ENCODE measurements at regions not wholly inside any gene's neighbourhood (a gene's known extent, or its start where the extent isn't known, plus 50 kb on each side); places are given as distances from the start of the nearest gene placed in this dataset.

GRCh38 chr14:81632157-81632556, 98.5 kb upstream of the SEL1L start:
- H3K27ac ChIP-seq (ENCODE audit: low read length) = no peak overlapping the region
- H3K27me3 ChIP-seq (ENCODE audit: low read depth, low read length) = no peaks in the 10 kb centered on the region
- no peaks in the 10 kb centered on the region for H3K9me3 ChIP-seq (ENCODE audit: control insufficient read depth in 1 of 2, low read length in 2 of 2)
- H3K4me3 ChIP-seq (ENCODE audit: low read depth in 1 of 2, low read length in 2 of 2) = no peak overlapping the region
- no peaks in the 10 kb centered on the region for H3K4me1 ChIP-seq (ENCODE audit: control insufficient read depth in 1 of 2, insufficient read depth in 2 of 2, low read length in 2 of 2)
- H3K36me3 ChIP-seq (ENCODE audit: control insufficient read depth in 1 of 2, insufficient read depth in 2 of 2, low read length in 2 of 2) = no peaks in the 10 kb centered on the region

- Histone ChIP-seq H3K27ac (ENCODE audit: low read length) (no peak overlapping the region), H3K4me3 (ENCODE audit: low read depth in 1 of 2, low read length in 2 of 2) (no peak overlapping the region), H3K27me3 (ENCODE audit: low read depth, low read length) (no peaks in the 10 kb centered on the region), H3K9me3 (ENCODE audit: control insufficient read depth in 1 of 2, low read length in 2 of 2) (no peaks in the 10 kb centered on the region), H3K4me1 (ENCODE audit: control insufficient read depth in 1 of 2, insufficient read depth in 2 of 2, low read length in 2 of 2) (no peaks in the 10 kb centered on the region), H3K36me3 (ENCODE audit: control insufficient read depth in 1 of 2, insufficient read depth in 2 of 2, low read length in 2 of 2) (no peaks in the 10 kb centered on the region)
Measured at GRCh38 chr14:81633496-81633895, 99.8 kb upstream of the SEL1L start.

GRCh38 chr14:81637639-81638038, 104.0 kb upstream of the SEL1L start:
- Histone ChIP-seq H3K36me3 (ENCODE audit: control insufficient read depth in 1 of 2, insufficient read depth in 2 of 2, low read length in 2 of 2) (no peaks in the 10 kb centered on the region), H3K4me3 (ENCODE audit: low read depth in 1 of 2, low read length in 2 of 2) (no peak overlapping the region), H3K27me3 (ENCODE audit: low read depth, low read length) (no peaks in the 10 kb centered on the region), H3K9me3 (ENCODE audit: control insufficient read depth in 1 of 2, low read length in 2 of 2) (no peaks in the 10 kb centered on the region), H3K4me1 (ENCODE audit: control insufficient read depth in 1 of 2, insufficient read depth in 2 of 2, low read length in 2 of 2) (no peaks in the 10 kb centered on the region), H3K27ac (ENCODE audit: low read length) (no peak overlapping the region)

- no peaks in the 10 kb centered on the region for H3K4me1 ChIP-seq (ENCODE audit: control insufficient read depth in 1 of 2, insufficient read depth in 2 of 2, low read length in 2 of 2)
- H3K27me3 ChIP-seq (ENCODE audit: low read depth, low read length) = no peaks in the 10 kb centered on the region
- H3K9me3 ChIP-seq (ENCODE audit: control insufficient read depth in 1 of 2, low read length in 2 of 2) = no peaks in the 10 kb centered on the region
- H3K36me3 ChIP-seq (ENCODE audit: control insufficient read depth in 1 of 2, insufficient read depth in 2 of 2, low read length in 2 of 2) = no peaks in the 10 kb centered on the region
- H3K4me3 ChIP-seq (ENCODE audit: low read depth in 1 of 2, low read length in 2 of 2) = no peak overlapping the region
- no peak overlapping the region for H3K27ac ChIP-seq (ENCODE audit: low read length)
Measured at GRCh38 chr14:81638656-81639280, 105.1 kb upstream of the SEL1L start.

GRCh38 chr14:81653626-81654025, 120.0 kb upstream of the SEL1L start:
- Histone ChIP-seq H3K4me3 (ENCODE audit: low read depth in 1 of 2, low read length in 2 of 2) (no peak overlapping the region), H3K9me3 (ENCODE audit: control insufficient read depth in 1 of 2, low read length in 2 of 2) (no peaks in the 10 kb centered on the region), H3K27ac (ENCODE audit: low read length) (no peak overlapping the region), H3K36me3 (ENCODE audit: control insufficient read depth in 1 of 2, insufficient read depth in 2 of 2, low read length in 2 of 2) (no peaks in the 10 kb centered on the region), H3K4me1 (ENCODE audit: control insufficient read depth in 1 of 2, insufficient read depth in 2 of 2, low read length in 2 of 2) (no peaks in the 10 kb centered on the region), H3K27me3 (ENCODE audit: low read depth, low read length) (no peaks in the 10 kb centered on the region)

- Histone ChIP-seq H3K4me3 (ENCODE audit: low read depth in 1 of 2, low read length in 2 of 2) (no peak overlapping the region), H3K9me3 (ENCODE audit: control insufficient read depth in 1 of 2, low read length in 2 of 2) (no peaks in the 10 kb centered on the region), H3K36me3 (ENCODE audit: control insufficient read depth in 1 of 2, insufficient read depth in 2 of 2, low read length in 2 of 2) (no peaks in the 10 kb centered on the region), H3K4me1 (ENCODE audit: control insufficient read depth in 1 of 2, insufficient read depth in 2 of 2, low read length in 2 of 2) (no peaks in the 10 kb centered on the region), H3K27ac (ENCODE audit: low read length) (no peak overlapping the region), H3K27me3 (ENCODE audit: low read depth, low read length) (no peaks in the 10 kb centered on the region)
Measured at GRCh38 chr14:81655423-81656314, 122.0 kb upstream of the SEL1L start.

- no peak overlapping the region for H3K27ac ChIP-seq (ENCODE audit: low read length)
- H3K27me3 ChIP-seq (ENCODE audit: low read depth, low read length) = no peaks in the 10 kb centered on the region
- H3K4me1 ChIP-seq (ENCODE audit: control insufficient read depth in 1 of 2, insufficient read depth in 2 of 2, low read length in 2 of 2) = no peaks in the 10 kb centered on the region
- no peak overlapping the region for H3K4me3 ChIP-seq (ENCODE audit: low read depth in 1 of 2, low read length in 2 of 2)
- H3K9me3 ChIP-seq (ENCODE audit: control insufficient read depth in 1 of 2, low read length in 2 of 2) = no peaks in the 10 kb centered on the region
- H3K36me3 ChIP-seq (ENCODE audit: control insufficient read depth in 1 of 2, insufficient read depth in 2 of 2, low read length in 2 of 2) = no peaks in the 10 kb centered on the region
Measured at GRCh38 chr14:81656811-81657210, 123.2 kb upstream of the SEL1L start.

- H3K9me3 ChIP-seq (ENCODE audit: control insufficient read depth in 1 of 2, low read length in 2 of 2) = no peaks in the 10 kb centered on the region
- H3K4me3 ChIP-seq (ENCODE audit: low read depth in 1 of 2, low read length in 2 of 2) = no peak overlapping the region
- H3K27me3 ChIP-seq (ENCODE audit: low read depth, low read length) = no peaks in the 10 kb centered on the region
- H3K4me1 ChIP-seq (ENCODE audit: control insufficient read depth in 1 of 2, insufficient read depth in 2 of 2, low read length in 2 of 2) = peaks cover 0 to 4% of the 10 kb centered on the region in 2 donors
- no peak overlapping the region for H3K27ac ChIP-seq (ENCODE audit: low read length)
- no peaks in the 10 kb centered on the region for H3K36me3 ChIP-seq (ENCODE audit: control insufficient read depth in 1 of 2, insufficient read depth in 2 of 2, low read length in 2 of 2)
Measured at GRCh38 chr14:81662066-81662465, 128.4 kb upstream of the SEL1L start.

GRCh38 chr14:81662570-81663197, 129.0 kb upstream of the SEL1L start:
- Histone ChIP-seq H3K27me3 (ENCODE audit: low read depth, low read length) (no peaks in the 10 kb centered on the region), H3K4me1 (ENCODE audit: control insufficient read depth in 1 of 2, insufficient read depth in 2 of 2, low read length in 2 of 2) (peaks cover 0 to 4% of the 10 kb centered on the region in 2 donors), H3K4me3 (ENCODE audit: low read depth in 1 of 2, low read length in 2 of 2) (no peak overlapping the region), H3K27ac (ENCODE audit: low read length) (no peak overlapping the region), H3K36me3 (ENCODE audit: control insufficient read depth in 1 of 2, insufficient read depth in 2 of 2, low read length in 2 of 2) (no peaks in the 10 kb centered on the region), H3K9me3 (ENCODE audit: control insufficient read depth in 1 of 2, low read length in 2 of 2) (no peaks in the 10 kb centered on the region)

- Histone ChIP-seq H3K9me3 (ENCODE audit: control insufficient read depth in 1 of 2, low read length in 2 of 2) (no peaks in the 10 kb centered on the region), H3K27ac (ENCODE audit: low read length) (no peak overlapping the region), H3K4me3 (ENCODE audit: low read depth in 1 of 2, low read length in 2 of 2) (no peak overlapping the region), H3K36me3 (ENCODE audit: control insufficient read depth in 1 of 2, insufficient read depth in 2 of 2, low read length in 2 of 2) (no peaks in the 10 kb centered on the region), H3K27me3 (ENCODE audit: low read depth, low read length) (no peaks in the 10 kb centered on the region), H3K4me1 (ENCODE audit: control insufficient read depth in 1 of 2, insufficient read depth in 2 of 2, low read length in 2 of 2) (no peaks in the 10 kb centered on the region)
Measured at GRCh38 chr14:81668626-81669274, 135.1 kb upstream of the SEL1L start.

- Histone ChIP-seq H3K4me1 (ENCODE audit: control insufficient read depth in 1 of 2, insufficient read depth in 2 of 2, low read length in 2 of 2) (no peaks in the 10 kb centered on the region), H3K36me3 (ENCODE audit: control insufficient read depth in 1 of 2, insufficient read depth in 2 of 2, low read length in 2 of 2) (no peaks in the 10 kb centered on the region), H3K27me3 (ENCODE audit: low read depth, low read length) (no peaks in the 10 kb centered on the region), H3K4me3 (ENCODE audit: low read depth in 1 of 2, low read length in 2 of 2) (no peak overlapping the region), H3K27ac (ENCODE audit: low read length) (no peak overlapping the region), H3K9me3 (ENCODE audit: control insufficient read depth in 1 of 2, low read length in 2 of 2) (no peaks in the 10 kb centered on the region)
Measured at GRCh38 chr14:81669308-81669707, 135.7 kb upstream of the SEL1L start.
